ENCODE measurements at regions not wholly inside any gene's neighbourhood (a gene's known extent, or its start where the extent isn't known, plus 50 kb on each side); places are given as distances from the start of the nearest gene placed in this dataset.

- TF ChIP-seq CTCF (IDR thresholded peaks at IDR 0.05) = no peak
- no peak for TF ChIP-seq ZFX (IDR thresholded peaks at IDR 0.05; ENCODE audit: borderline replicate concordance)
These were observed 153.8 kb downstream of the GNAI1 start for GRCh38 chr7:80288175-80289122.
